ENCODE measurements at regions not wholly inside any gene's neighbourhood (a gene's known extent, or its start where the extent isn't known, plus 50 kb on each side); places are given as distances from the start of the nearest gene placed in this dataset.

- TF ChIP-seq CTCF (IDR thresholded peaks at IDR 0.05; ENCODE audit: extremely low read depth, missing control alignments), result no peak
- no peak for DNase-seq (ENCODE audit: low spot score)
Observed at GRCh38 chr3:83873550-83873949, 1085.2 kb upstream of the CADM2 start.

- DNase-seq (ENCODE audit: low spot score), result no peak
- TF ChIP-seq CTCF (IDR thresholded peaks at IDR 0.05; ENCODE audit: extremely low read depth, missing control alignments), result no peak
Observed at GRCh38 chr3:83877910-83878309, 1080.9 kb upstream of the CADM2 start.

GRCh38 chr3:83882701-83883100 is 1076.1 kb upstream of the CADM2 start:
- TF ChIP-seq CTCF (IDR thresholded peaks at IDR 0.05; ENCODE audit: extremely low read depth, missing control alignments), result no peak
- DNase-seq (ENCODE audit: low spot score), result no peak

- DNase-seq (ENCODE audit: low spot score), result no peak
- no peak for TF ChIP-seq CTCF (IDR thresholded peaks at IDR 0.05; ENCODE audit: extremely low read depth, missing control alignments)
Observed at GRCh38 chr3:83890039-83890762, 1068.6 kb upstream of the CADM2 start.

GRCh38 chr3:83890763-83891135 is 1068.0 kb upstream of the CADM2 start:
- DNase-seq (ENCODE audit: low spot score), result no peak
- TF ChIP-seq CTCF (IDR thresholded peaks at IDR 0.05; ENCODE audit: extremely low read depth, missing control alignments), result no peak

GRCh38 chr3:83894223-83894622 is 1064.6 kb upstream of the CADM2 start:
- no peak for TF ChIP-seq CTCF (IDR thresholded peaks at IDR 0.05; ENCODE audit: extremely low read depth, missing control alignments)
- DNase-seq (ENCODE audit: low spot score), result no peak

GRCh38 chr3:83895892-83896291 is 1062.9 kb upstream of the CADM2 start:
- TF ChIP-seq CTCF (IDR thresholded peaks at IDR 0.05; ENCODE audit: extremely low read depth, missing control alignments), result no peak
- no peak for DNase-seq (ENCODE audit: low spot score)
